ENCODE measurements at regions not wholly inside any gene's neighbourhood (a gene's known extent, or its start where the extent isn't known, plus 50 kb on each side); places are given as distances from the start of the nearest gene placed in this dataset.
"Not testable (repeated sequence)": the region's sequence is repeated elsewhere in the genome, so short reads cannot be mapped to it uniquely, and the experiment has no call there.

DNA sequence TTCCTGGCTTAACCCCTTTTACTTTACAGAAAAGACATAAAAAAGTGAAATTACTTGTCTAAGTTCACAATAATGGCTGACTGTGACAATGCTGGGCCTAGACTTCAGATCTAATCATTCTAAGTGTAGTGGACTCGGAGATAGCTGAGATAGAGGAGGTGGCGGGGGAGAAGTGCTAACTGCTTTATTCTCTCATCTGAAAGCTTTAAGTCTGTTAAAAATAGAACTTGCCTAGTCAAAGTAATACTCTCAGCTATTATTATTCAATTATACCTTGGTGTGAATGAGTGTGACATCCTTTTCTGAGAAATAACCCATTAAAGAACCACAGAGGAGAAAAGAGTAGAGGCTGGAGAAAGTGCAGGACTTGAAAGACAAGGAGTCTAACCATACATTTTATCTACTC is 96.1 kb upstream of the OLIG2 start:
- no peak overlapping the region for H3K4me3 ChIP-seq (replicated peaks; ENCODE audit: low read depth, low read length)
- DNase-seq (ENCODE audit: extremely low read depth, low read depth) = no peak
- TF ChIP-seq, protein P1, sequence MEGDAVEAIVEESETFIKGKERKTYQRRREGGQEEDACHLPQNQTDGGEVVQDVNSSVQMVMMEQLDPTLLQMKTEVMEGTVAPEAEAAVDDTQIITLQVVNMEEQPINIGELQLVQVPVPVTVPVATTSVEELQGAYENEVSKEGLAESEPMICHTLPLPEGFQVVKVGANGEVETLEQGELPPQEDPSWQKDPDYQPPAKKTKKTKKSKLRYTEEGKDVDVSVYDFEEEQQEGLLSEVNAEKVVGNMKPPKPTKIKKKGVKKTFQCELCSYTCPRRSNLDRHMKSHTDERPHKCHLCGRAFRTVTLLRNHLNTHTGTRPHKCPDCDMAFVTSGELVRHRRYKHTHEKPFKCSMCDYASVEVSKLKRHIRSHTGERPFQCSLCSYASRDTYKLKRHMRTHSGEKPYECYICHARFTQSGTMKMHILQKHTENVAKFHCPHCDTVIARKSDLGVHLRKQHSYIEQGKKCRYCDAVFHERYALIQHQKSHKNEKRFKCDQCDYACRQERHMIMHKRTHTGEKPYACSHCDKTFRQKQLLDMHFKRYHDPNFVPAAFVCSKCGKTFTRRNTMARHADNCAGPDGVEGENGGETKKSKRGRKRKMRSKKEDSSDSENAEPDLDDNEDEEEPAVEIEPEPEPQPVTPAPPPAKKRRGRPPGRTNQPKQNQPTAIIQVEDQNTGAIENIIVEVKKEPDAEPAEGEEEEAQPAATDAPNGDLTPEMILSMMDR (IDR thresholded peaks at IDR 0.05; ENCODE audit: low read depth, low read length, missing control alignments) = no peak

DNA sequence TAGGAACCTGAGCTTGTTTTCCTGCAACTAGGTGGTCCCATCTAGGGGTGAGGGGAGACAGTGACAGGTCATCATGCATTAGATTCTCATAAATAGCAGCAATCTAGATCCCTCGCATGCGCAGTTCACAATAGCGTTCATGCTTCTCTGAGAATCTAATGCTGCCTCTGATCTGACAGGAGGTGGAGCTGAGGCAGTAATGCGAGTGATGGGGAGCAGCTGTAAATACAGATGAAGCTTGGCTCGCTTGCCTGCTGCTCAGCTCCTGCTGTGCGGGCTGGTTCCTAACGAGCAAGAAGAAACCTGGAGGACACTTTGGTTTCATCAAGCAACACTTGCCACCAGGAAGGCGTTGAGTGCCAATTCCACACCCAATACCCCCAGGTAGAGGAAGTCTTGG is 95.1 kb upstream of the OLIG2 start:
- H3K4me3 ChIP-seq (replicated peaks; ENCODE audit: low read depth, low read length) = no peak overlapping the region
- DNase-seq (ENCODE audit: extremely low read depth, low read depth) = no peak
- TF ChIP-seq, protein P1 (IDR thresholded peaks at IDR 0.05; ENCODE audit: low read depth, low read length, missing control alignments) = no peak

DNA sequence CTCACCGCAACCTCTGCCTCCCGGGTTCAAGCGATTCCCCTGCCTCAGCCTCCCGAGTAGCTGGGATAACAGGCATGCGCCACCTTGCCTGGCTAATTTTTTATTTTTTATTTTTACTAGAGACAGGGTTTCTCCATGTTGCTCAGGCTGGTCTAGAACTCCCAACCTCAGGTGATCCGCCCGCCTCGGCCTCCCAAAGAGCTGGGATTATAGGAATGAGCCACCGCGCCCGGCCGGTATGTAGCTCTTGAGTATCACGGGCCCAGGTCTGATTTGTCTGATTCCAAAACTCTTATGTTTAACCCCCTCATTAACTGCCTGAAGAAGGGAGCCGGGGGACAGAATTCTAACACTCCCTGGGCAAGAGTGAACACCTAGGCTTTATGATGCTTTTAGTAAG is 91.7 kb upstream of the OLIG2 start:
- DNase-seq (ENCODE audit: extremely low read depth, low read depth); H3K4me3 ChIP-seq (replicated peaks; ENCODE audit: low read depth, low read length): not testable (repeated sequence)

DNA sequence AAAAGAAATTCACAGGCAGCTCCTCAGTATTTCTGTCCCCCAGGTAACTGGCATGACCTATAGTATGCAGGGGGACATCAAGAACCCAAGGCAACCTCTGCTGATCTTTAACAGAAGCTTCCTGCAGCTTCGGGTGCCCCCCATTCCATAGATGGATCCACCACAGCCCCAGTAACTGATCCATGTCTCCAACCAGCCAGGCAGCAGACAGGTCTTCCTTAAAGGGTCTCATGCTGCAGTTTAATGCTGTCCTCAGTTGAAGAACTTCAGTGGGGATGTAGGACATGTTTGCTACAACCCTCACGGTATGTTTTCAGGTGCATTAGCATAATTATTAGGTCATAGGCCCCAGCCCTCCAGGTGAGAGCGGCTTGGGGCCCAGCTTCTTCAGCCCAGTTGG is 90.9 kb upstream of the OLIG2 start:
- H3K4me3 ChIP-seq (replicated peaks; ENCODE audit: low read depth, low read length) = no peak overlapping the region
- TF ChIP-seq, protein P1 (IDR thresholded peaks at IDR 0.05; ENCODE audit: low read depth, low read length, missing control alignments) = no peak
- DNase-seq (ENCODE audit: extremely low read depth, low read depth) = no peak

DNA sequence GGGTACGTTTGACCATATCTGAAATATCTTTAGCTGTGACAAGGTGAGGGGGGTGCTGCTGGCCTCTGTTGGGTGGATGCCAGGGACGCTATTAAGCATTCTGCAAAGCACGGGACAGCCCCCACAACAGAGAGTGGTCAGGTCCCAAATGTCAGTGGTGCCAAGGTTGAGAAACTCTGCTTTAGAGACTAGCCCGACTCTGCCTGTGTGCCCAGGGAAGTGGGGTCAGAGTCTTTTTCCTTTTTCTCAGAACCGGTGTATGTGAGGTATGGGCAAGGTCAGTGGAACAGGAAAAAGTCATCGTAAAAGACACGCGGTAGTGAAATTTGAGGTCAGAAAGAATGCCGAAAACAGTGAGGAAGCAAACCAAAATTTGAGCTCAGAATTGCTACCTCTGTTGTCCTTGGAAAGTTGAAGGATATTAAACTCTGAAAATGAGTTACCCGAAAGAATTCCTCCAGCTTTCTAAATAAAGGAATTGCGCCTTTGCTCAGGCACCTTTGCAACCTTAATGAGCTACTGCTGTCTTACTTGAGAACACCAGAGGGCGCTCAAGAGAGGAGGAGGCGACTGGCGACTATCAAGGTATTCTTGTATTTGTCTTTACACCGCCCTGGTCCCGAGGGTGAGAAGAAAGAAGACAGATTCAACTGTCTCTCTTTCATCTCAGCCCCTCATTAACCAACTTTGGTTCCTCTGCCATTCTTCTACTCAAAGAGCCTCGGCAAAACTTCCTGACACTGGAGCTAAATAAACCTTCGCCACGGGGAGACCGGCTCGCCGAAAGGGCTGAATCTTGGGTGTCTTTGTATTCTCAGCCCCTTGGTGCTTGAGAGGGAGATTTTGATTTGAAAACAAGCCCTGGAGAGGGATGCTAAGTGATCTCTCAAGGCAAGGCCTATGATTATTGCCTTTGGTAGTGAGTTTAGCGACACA is 85.4 kb upstream of the OLIG2 start:
- TF ChIP-seq, protein P1 (IDR thresholded peaks at IDR 0.05; ENCODE audit: low read depth, low read length, missing control alignments) = peak; percentile 82
- no peak for DNase-seq (ENCODE audit: extremely low read depth, low read depth)
- H3K4me3 ChIP-seq (replicated peaks; ENCODE audit: low read depth, low read length) = no peak overlapping the region

DNA sequence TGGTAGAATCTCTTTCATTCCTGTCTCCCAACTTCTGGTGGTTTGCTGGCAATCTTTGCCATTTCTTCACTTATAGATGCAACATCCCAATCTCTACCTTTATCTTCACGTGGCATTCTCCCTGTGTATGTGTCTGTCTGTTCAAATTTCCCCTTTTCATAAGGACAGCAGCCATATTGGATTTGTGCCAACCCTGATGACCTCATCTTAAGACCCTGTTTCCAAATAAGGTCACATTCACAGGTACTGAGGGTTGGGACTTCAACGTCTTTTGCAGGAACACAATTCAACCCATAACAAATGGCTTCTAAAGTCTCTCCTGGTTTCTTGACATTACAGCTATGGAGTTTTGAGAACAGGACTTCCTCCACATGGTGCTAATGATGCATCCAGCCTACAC is 84.5 kb upstream of the OLIG2 start:
- TF ChIP-seq, protein P1 (IDR thresholded peaks at IDR 0.05; ENCODE audit: low read depth, low read length, missing control alignments) = no peak
- DNase-seq (ENCODE audit: extremely low read depth, low read depth) = no peak
- H3K4me3 ChIP-seq (replicated peaks; ENCODE audit: low read depth, low read length) = no peak overlapping the region

DNA sequence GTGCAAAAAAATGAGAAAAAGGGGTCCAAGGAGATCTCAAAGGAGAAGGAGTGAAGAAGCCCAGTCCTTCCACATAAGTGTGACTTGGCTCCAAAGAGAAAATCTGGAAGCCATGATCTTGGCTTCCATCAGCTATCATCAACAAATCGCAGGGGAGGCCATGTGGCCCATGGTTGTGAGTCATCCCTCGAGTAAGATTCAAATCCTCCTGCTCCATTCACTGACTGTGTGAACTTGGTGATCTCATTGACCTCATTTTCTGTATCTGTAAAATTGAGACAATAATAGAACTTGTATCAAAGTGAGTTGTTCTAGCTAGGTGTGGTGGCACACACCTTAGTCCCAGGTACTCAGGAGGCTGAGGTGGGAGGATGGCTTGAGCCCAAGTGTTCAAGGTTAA is 79.1 kb upstream of the OLIG2 start:
- TF ChIP-seq, protein P1 (IDR thresholded peaks at IDR 0.05; ENCODE audit: low read depth, low read length, missing control alignments) = no peak
- no peak overlapping the region for H3K4me3 ChIP-seq (replicated peaks; ENCODE audit: low read depth, low read length)
- no peak for DNase-seq (ENCODE audit: extremely low read depth, low read depth)

Measured in HFF-Myc (cell line).